ENCODE measurements at regions not wholly inside any gene's neighbourhood (a gene's known extent, or its start where the extent isn't known, plus 50 kb on each side); places are given as distances from the start of the nearest gene placed in this dataset.

GRCh38 chr4:138035781-138036258 lies 206.3 kb downstream of the SLC7A11 start:
- no peaks in the 10 kb centered on the region for H4K20me1 ChIP-seq (ENCODE audit: control insufficient read depth, insufficient read depth)
- POLR2A ChIA-PET: no interaction called here
- no peaks in the 10 kb centered on the region for H3K79me2 ChIP-seq (ENCODE audit: control insufficient read depth, insufficient read depth, low read length)
- no peak overlapping the region; the same call in 1 of the 2 replicates for H2AFZ ChIP-seq (ENCODE audit: control insufficient read depth, low read depth, low read length)
- H3K36me3 ChIP-seq (ENCODE audit: control insufficient read depth in 2 of 2, insufficient read depth in 2 of 2, low read length in 1 of 2): no peaks in the 10 kb centered on the region
- 5% methylated on average over 1 of the region's 1 CpG for WGBS (ENCODE audit: insufficient coverage, insufficient replicate concordance, low lambda C conversion rate, missing lambda C conversion rate)
- TF ChIP-seq SMC3 (IDR thresholded peaks at IDR 0.05; ENCODE audit: borderline replicate concordance, low read length) (peak; percentile 86), FOXM1 (IDR thresholded peaks at IDR 0.05; ENCODE audit: low read depth, low read length) (no peak), EP300 (IDR thresholded peaks at IDR 0.05; ENCODE audit: borderline replicate concordance in 1 of 2, control insufficient read depth in 1 of 2, low read depth in 2 of 2, low read length in 2 of 2) (0 out of 4 replicates have a peak, but pooled peaks of 1 of the 2 experiments have one; percentile 43), PAX5 (IDR thresholded peaks at IDR 0.05; ENCODE audit: borderline replicate concordance, low read depth, low read length) (no peak), CTCF (IDR thresholded peaks at IDR 0.05 in 2 of 3, conservative IDR thresholded peaks at IDR 0.05 in 1 of 3; ENCODE audit: control insufficient read depth in 2 of 3, extremely low read depth in 1 of 3, insufficient read depth in 1 of 3, low read depth in 3 of 3, low read length in 3 of 3) (peak; percentile 44 to 71 (median 64); a peak in 5 of 6 replicates), RAD21 (IDR thresholded peaks at IDR 0.05; ENCODE audit: insufficient read depth, low read depth, low read length) (peak; percentile 86), SPI1 (IDR thresholded peaks at IDR 0.05; ENCODE audit: borderline replicate concordance, insufficient read depth, low read depth, low read length) (peak; percentile 94), ETV6 (conservative IDR thresholded peaks at IDR 0.05 in 1 of 2, IDR thresholded peaks at IDR 0.05 in 1 of 2; ENCODE audit: borderline replicate concordance in 1 of 2, low read depth in 1 of 2) (peak in 1 of 2 experiments; percentile 76; a peak in 2 of 4 replicates), RUNX3 (IDR thresholded peaks at IDR 0.05; ENCODE audit: low read length) (no peak), ZNF24 (IDR thresholded peaks at IDR 0.05) (no peak), BCL11A (IDR thresholded peaks at IDR 0.05; ENCODE audit: low read depth, low read length) (no peak), RAD51 (IDR thresholded peaks at IDR 0.05) (no peak), IRF4 (IDR thresholded peaks at IDR 0.05; ENCODE audit: low read depth, low read length) (peak; percentile 77; the same call in 1 of the 2 replicates)
- TF ChIP-seq, protein P1, sequence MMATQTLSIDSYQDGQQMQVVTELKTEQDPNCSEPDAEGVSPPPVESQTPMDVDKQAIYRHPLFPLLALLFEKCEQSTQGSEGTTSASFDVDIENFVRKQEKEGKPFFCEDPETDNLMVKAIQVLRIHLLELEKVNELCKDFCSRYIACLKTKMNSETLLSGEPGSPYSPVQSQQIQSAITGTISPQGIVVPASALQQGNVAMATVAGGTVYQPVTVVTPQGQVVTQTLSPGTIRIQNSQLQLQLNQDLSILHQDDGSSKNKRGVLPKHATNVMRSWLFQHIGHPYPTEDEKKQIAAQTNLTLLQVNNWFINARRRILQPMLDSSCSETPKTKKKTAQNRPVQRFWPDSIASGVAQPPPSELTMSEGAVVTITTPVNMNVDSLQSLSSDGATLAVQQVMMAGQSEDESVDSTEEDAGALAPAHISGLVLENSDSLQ (IDR thresholded peaks at IDR 0.05): 0 out of 2 replicates have a peak, but pooled peaks have one; percentile 9
- TF ChIP-seq, protein P2, sequence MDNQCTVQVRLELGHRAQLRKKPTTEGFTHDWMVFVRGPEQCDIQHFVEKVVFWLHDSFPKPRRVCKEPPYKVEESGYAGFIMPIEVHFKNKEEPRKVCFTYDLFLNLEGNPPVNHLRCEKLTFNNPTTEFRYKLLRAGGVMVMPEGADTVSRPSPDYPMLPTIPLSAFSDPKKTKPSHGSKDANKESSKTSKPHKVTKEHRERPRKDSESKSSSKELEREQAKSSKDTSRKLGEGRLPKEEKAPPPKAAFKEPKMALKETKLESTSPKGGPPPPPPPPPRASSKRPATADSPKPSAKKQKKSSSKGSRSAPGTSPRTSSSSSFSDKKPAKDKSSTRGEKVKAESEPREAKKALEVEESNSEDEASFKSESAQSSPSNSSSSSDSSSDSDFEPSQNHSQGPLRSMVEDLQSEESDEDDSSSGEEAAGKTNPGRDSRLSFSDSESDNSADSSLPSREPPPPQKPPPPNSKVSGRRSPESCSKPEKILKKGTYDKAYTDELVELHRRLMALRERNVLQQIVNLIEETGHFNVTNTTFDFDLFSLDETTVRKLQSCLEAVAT (IDR thresholded peaks at IDR 0.05): 0 out of 2 replicates have a peak, but pooled peaks have one; percentile 47
- SMC1A ChIA-PET (ENCODE audit: uncharacterized antibody, unreplicated experiment): interaction anchor here (0.6 to 6.5 kb wide), 25 partner anchors 9 to 835 kb away, joined by 3 to 73 read pairs (median 3); no protein-coding TSS in a partner anchor
- CTCF ChIA-PET: interaction anchor here (0.5 to 6.2 kb wide), 40 partner anchors 9 to 835 kb away, joined by 3 to 65 read pairs (median 4); partner anchors contain the start of gene SLC7A11
- H3K9ac ChIP-seq (ENCODE audit: control insufficient read depth, insufficient read depth, low read length): no peak overlapping the region
- no peaks in the 10 kb centered on the region for H3K27me3 ChIP-seq (replicated peaks in 1 of 2; ENCODE audit: control insufficient read depth in 2 of 2, insufficient read depth in 2 of 2, low read length in 1 of 2)
- FAIRE-seq (peak; percentile 98), ATAC-seq (peak; percentile 100), DNase-seq (ENCODE audit: low read depth, low spot score) (peak; percentile 69)
- no peaks in the 10 kb centered on the region for H3K9me3 ChIP-seq (replicated peaks; ENCODE audit: control insufficient read depth, insufficient read depth, low read length)
- in situ Hi-C loops (cut with MboI): loop anchor here (5.0 kb wide), 1 partner anchor 646 kb away; no protein-coding TSS in a partner anchor
- H3K4me2 ChIP-seq (ENCODE audit: control insufficient read depth, insufficient read depth): no peak overlapping the region
- no TSS peak for BruUV-seq (replicated peaks)
- RAD21 ChIA-PET (ENCODE audit: unreplicated experiment): interaction anchor here (0.6 to 3.2 kb wide), 17 partner anchors 37 to 912 kb away, joined by 3 to 25 read pairs (median 4); no protein-coding TSS in a partner anchor
- no peak overlapping the region for H3K4me3 ChIP-seq
- intact Hi-C loops (cut with micrococcal nuclease; ENCODE audit: unreplicated experiment): loop anchor here (1.0 to 5.0 kb wide), 7 partner anchors 54 to 835 kb away; no protein-coding TSS in a partner anchor
- H3K4me1 ChIP-seq (ENCODE audit: control insufficient read depth, insufficient read depth, low read length): no peaks in the 10 kb centered on the region
- no peak overlapping the region for H3K27ac ChIP-seq (ENCODE audit: control insufficient read depth, insufficient read depth)

Measured in GM12878 (cell line).